Brain microvascular endothelial cell (primary cell): ENCODE measurements at regions not wholly inside any gene's neighbourhood (a gene's known extent, or its start where the extent isn't known, plus 50 kb on each side); places are given as distances from the start of the nearest gene placed in this dataset.

Experiments used
- DNase-seq: peaks from one replicate; pipeline ENCODE4 v3.0.0-alpha.2; 2020
- H3K27ac ChIP-seq: fragments of 250-450 bp; sonication (Bioruptor Pico); 2 replicates; pipeline ENCODE4 v1.5.1; 2020; ENCODE audit warnings: mild to moderate bottlenecking, moderate library complexity
- H3K27me3 ChIP-seq: fragments of 250-450 bp; sonication (Bioruptor Pico); replicated peaks from 2 replicates; pipeline ENCODE4 v1.5.1; 2020; ENCODE audit warnings: mild to moderate bottlenecking
- H3K36me3 ChIP-seq: fragments of 250-450 bp; sonication (Bioruptor Pico); replicated peaks from 2 replicates; pipeline ENCODE4 v1.5.1; 2020; ENCODE audit warnings: mild to moderate bottlenecking
- H3K4me3 ChIP-seq: 2 replicates; pipeline ENCODE4 v1.5.1; 2011; ENCODE audit warnings: low read depth, mild to moderate bottlenecking, control low read depth, low read length, moderate library complexity
- CTCF ChIP-seq: IDR thresholded peaks from 2 replicates; pipeline ENCODE4 v1.5.1; 2011; ENCODE audit warnings: low read depth, mild to moderate bottlenecking, moderate library complexity, low read length, control low read depth, inconsistent platforms; ENCODE audit errors: missing control alignments
- in situ Hi-C: cut with HindIII; loops from 2 replicates; pipeline ENCODE4 v1.10.0; 2017; ENCODE audit warnings: low sequenced_read_pairs, low pct_ligation_motif_present

GRCh38 chr4:138693526-138693925 lies 322.1 kb upstream of the NOCT start:
- no peak for DNase-seq
- H3K36me3 ChIP-seq: no peaks in the 10 kb centered on the region
- no peaks in the 10 kb centered on the region for H3K27me3 ChIP-seq
- no peak overlapping the region for H3K4me3 ChIP-seq
- in situ Hi-C loops: no loop called here
- H3K27ac ChIP-seq: no peak overlapping the region
- TF ChIP-seq CTCF: no peak

- in situ Hi-C loops: no loop called here
- TF ChIP-seq CTCF: no peak
- no peak for DNase-seq
- Histone ChIP-seq H3K27me3 (no peaks in the 10 kb centered on the region), H3K36me3 (no peaks in the 10 kb centered on the region), H3K4me3 (no peak overlapping the region), H3K27ac (no peak overlapping the region)
These were observed 323.2 kb upstream of the NOCT start for GRCh38 chr4:138692411-138692810.

GRCh38 chr4:138689593-138689992 lies 326.0 kb upstream of the NOCT start:
- H3K27me3 ChIP-seq: no peaks in the 10 kb centered on the region
- TF ChIP-seq CTCF: no peak
- H3K27ac ChIP-seq: no peak overlapping the region
- H3K4me3 ChIP-seq: no peak overlapping the region
- in situ Hi-C loops: no loop called here
- no peak for DNase-seq
- no peaks in the 10 kb centered on the region for H3K36me3 ChIP-seq

- H3K4me3 ChIP-seq: no peak overlapping the region
- no peak for TF ChIP-seq CTCF
These were observed 326.4 kb upstream of the NOCT start for GRCh38 chr4:138689187-138689586.

GRCh38 chr4:138688408-138689085 lies 327.0 kb upstream of the NOCT start:
- no peak overlapping the region for H3K27ac ChIP-seq
- H3K4me3 ChIP-seq: no peak overlapping the region
- in situ Hi-C loops: no loop called here
- DNase-seq: no peak
- TF ChIP-seq CTCF: no peak
- H3K36me3 ChIP-seq: no peaks in the 10 kb centered on the region
- no peaks in the 10 kb centered on the region for H3K27me3 ChIP-seq

More at GRCh38 chr4:138689187-138689586, 326.4 kb upstream of the NOCT start:
- Histone ChIP-seq H3K36me3 (no peaks in the 10 kb centered on the region), H3K27ac (no peak overlapping the region), H3K27me3 (no peaks in the 10 kb centered on the region)
- no peak for DNase-seq
- in situ Hi-C loops: no loop called here

GRCh38 chr4:138686106-138686835 lies 329.3 kb upstream of the NOCT start:
- TF ChIP-seq CTCF: no peak
- in situ Hi-C loops: no loop called here
- no peak overlapping the region for H3K27ac ChIP-seq
- H3K4me3 ChIP-seq: no peak overlapping the region
- no peak for DNase-seq
- no peaks in the 10 kb centered on the region for H3K36me3 ChIP-seq
- no peaks in the 10 kb centered on the region for H3K27me3 ChIP-seq
